OCI-LY1 (cell line): ENCODE measurements at regions not wholly inside any gene's neighbourhood (a gene's known extent, or its start where the extent isn't known, plus 50 kb on each side); places are given as distances from the start of the nearest gene placed in this dataset.

ENCODE experiments used
- H2AFZ ChIP-seq: fragments of 200-600 bp; sonication (generic), shearing (Covaris generic); 2 replicates; pipeline ENCODE4 v1.6.0; 2014; ENCODE audit warnings: antibody characterized with exemption, mild to moderate bottlenecking, low read length
- H3F3A ChIP-seq: fragments of 200-600 bp; sonication (generic), shearing (Covaris generic); 2 replicates; pipeline ENCODE4 v1.6.0; 2014; ENCODE audit warnings: mild to moderate bottlenecking, antibody characterized with exemption, low read length, moderate library complexity; ENCODE audit not compliant: insufficient read depth
- H3K27ac ChIP-seq: fragments of 200-600 bp; sonication (generic); 2 replicates; pipeline ENCODE4 v1.5.1; 2014; ENCODE audit warnings: low read length, mixed run types, mild to moderate bottlenecking, low read depth; ENCODE audit not compliant: poor library complexity, severe bottlenecking
- H3K27me3 ChIP-seq: fragments of 200-600 bp; sonication (generic); 2 replicates; pipeline ENCODE4 v1.6.0; 2014; ENCODE audit warnings: antibody characterized with exemption, mild to moderate bottlenecking, low read length, moderate library complexity; ENCODE audit not compliant: insufficient read depth
- H3K36me3 ChIP-seq: fragments of 200-600 bp; sonication (generic); 2 replicates; pipeline ENCODE4 v1.6.1; 2014; ENCODE audit warnings: mild to moderate bottlenecking, antibody characterized with exemption, low read length, moderate library complexity, mixed read lengths; ENCODE audit not compliant: insufficient read depth
- H3K4me1 ChIP-seq: fragments of 200-600 bp; sonication (generic); 2 replicates; pipeline ENCODE4 v1.5.1; 2014; ENCODE audit warnings: mild to moderate bottlenecking, low read length, moderate library complexity; ENCODE audit not compliant: insufficient read depth, severe bottlenecking
- H3K4me2 ChIP-seq: fragments of 200-600 bp; sonication (generic), shearing (Covaris generic); 2 replicates; pipeline ENCODE4 v1.6.1; 2014; ENCODE audit warnings: low read length
- H3K4me3 ChIP-seq: fragments of 200-600 bp; sonication (generic); 2 replicates; pipeline ENCODE4 v1.5.1; 2014; ENCODE audit warnings: low read length, low read depth, mild to moderate bottlenecking, mixed read lengths; ENCODE audit not compliant: poor library complexity, severe bottlenecking
- H3K79me2 ChIP-seq: fragments of 200-600 bp; shearing (Covaris generic); 2 replicates; pipeline ENCODE4 v1.6.1; 2016; ENCODE audit warnings: mixed run types, low read length, mixed read lengths; ENCODE audit not compliant: insufficient read depth
- H3K9ac ChIP-seq: fragments of 200-600 bp; sonication (generic), shearing (Covaris generic); 2 replicates; pipeline ENCODE4 v1.6.1; 2014; ENCODE audit warnings: mild to moderate bottlenecking, low read length, mixed read lengths
- H3K9me2 ChIP-seq: fragments of 200-600 bp; sonication (generic), shearing (Covaris generic); 2 replicates; pipeline ENCODE4 v1.6.1; 2014; ENCODE audit warnings: low read depth, mild to moderate bottlenecking, low read length, mixed read lengths
- H3K9me3 ChIP-seq: fragments of 200-600 bp; shearing (Covaris generic); 2 replicates; pipeline ENCODE4 v1.6.1; 2014; ENCODE audit warnings: low read length, mixed read lengths
- H4K20me1 ChIP-seq: fragments of 200-600 bp; sonication (generic), shearing (Covaris generic); 2 replicates; pipeline ENCODE4 v1.6.0; 2016; ENCODE audit warnings: mild to moderate bottlenecking, low read length; ENCODE audit not compliant: insufficient read depth
- EZH2 ChIP-seq: fragments of 200-600 bp; sonication (generic), shearing (Covaris generic); IDR thresholded peaks from 2 replicates; pipeline ENCODE4 v1.8.0; 2017; ENCODE audit warnings: borderline replicate concordance, mixed run types, mild to moderate bottlenecking, antibody characterized with exemption, low read length, moderate library complexity, mixed read lengths
- TF ChIP-seq, protein P1 (sequence below): fragments of 200-600 bp; sonication (generic), shearing (Covaris generic); IDR thresholded peaks from 2 replicates; pipeline ENCODE4 v1.5.1; 2017; ENCODE audit warnings: mild to moderate bottlenecking, antibody characterized with exemption, low read length, moderate library complexity, mixed read lengths

DNA sequence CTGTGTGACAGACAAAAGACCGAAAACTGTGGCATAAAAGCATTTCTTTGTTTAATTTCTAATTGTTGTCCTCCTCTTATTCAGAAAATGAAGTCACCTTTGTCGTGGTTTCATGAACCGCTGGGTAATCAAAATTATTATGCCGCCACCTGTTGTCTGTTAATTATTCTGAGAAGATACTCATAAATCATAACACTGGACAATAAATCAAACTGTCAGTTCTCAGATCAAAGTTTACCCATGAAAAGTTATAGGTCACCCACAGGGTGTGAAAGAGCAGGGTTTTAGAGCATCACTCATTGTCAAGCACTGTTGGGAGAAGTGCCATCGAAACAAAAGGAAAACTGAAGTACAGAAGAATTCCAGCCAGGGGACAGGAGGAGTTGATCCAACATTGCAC, 474.3 kb downstream of the NR2F2 start:
- Histone ChIP-seq H3K9me3 (no peaks in the 10 kb centered on the region), H4K20me1 (no peaks in the 10 kb centered on the region), H3K36me3 (no peaks in the 10 kb centered on the region), H3K4me1 (no peaks in the 10 kb centered on the region), H3K79me2 (no peaks in the 10 kb centered on the region), H3K4me2 (no peak overlapping the region), H3K27me3 (no peaks in the 10 kb centered on the region), H2AFZ (no peak overlapping the region), H3K9me2 (no peaks in the 10 kb centered on the region), H3K9ac (no peak overlapping the region), H3K27ac (no peak overlapping the region), H3F3A (no peaks in the 10 kb centered on the region), H3K4me3 (no peak overlapping the region)
- no peak for TF ChIP-seq EZH2
- TF ChIP-seq, protein P1, sequence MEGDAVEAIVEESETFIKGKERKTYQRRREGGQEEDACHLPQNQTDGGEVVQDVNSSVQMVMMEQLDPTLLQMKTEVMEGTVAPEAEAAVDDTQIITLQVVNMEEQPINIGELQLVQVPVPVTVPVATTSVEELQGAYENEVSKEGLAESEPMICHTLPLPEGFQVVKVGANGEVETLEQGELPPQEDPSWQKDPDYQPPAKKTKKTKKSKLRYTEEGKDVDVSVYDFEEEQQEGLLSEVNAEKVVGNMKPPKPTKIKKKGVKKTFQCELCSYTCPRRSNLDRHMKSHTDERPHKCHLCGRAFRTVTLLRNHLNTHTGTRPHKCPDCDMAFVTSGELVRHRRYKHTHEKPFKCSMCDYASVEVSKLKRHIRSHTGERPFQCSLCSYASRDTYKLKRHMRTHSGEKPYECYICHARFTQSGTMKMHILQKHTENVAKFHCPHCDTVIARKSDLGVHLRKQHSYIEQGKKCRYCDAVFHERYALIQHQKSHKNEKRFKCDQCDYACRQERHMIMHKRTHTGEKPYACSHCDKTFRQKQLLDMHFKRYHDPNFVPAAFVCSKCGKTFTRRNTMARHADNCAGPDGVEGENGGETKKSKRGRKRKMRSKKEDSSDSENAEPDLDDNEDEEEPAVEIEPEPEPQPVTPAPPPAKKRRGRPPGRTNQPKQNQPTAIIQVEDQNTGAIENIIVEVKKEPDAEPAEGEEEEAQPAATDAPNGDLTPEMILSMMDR, result no peak

DNA sequence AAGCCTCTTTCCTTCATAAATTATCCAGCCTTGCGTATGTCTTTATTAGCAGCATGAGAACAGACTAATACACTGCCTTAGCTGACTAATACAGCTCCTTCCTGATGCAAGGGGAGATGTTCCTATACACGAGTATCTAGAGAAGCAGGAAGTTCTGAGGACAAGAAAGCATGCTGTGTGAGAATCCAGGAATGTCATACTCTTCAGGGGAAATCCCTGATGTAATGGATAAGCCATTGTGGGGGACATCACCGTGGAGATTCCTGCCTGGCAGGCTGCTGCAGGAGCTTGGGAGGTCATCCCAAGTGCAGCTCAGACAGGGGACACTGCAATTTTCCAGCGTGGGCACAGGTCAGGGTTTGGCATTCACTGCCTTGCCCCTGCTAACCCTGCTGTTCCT, 476.9 kb downstream of the NR2F2 start:
- Histone ChIP-seq H3K4me1 (no peaks in the 10 kb centered on the region), H3K9me2 (no peaks in the 10 kb centered on the region), H3F3A (no peaks in the 10 kb centered on the region), H3K9me3 (no peaks in the 10 kb centered on the region), H3K27ac (no peak overlapping the region), H3K79me2 (no peaks in the 10 kb centered on the region), H4K20me1 (no peaks in the 10 kb centered on the region), H3K27me3 (no peaks in the 10 kb centered on the region), H3K9ac (no peak overlapping the region), H3K36me3 (no peaks in the 10 kb centered on the region), H3K4me2 (no peak overlapping the region), H3K4me3 (no peak overlapping the region), H2AFZ (no peak overlapping the region)
- TF ChIP-seq, protein P1, result no peak
- TF ChIP-seq EZH2, result no peak

DNA sequence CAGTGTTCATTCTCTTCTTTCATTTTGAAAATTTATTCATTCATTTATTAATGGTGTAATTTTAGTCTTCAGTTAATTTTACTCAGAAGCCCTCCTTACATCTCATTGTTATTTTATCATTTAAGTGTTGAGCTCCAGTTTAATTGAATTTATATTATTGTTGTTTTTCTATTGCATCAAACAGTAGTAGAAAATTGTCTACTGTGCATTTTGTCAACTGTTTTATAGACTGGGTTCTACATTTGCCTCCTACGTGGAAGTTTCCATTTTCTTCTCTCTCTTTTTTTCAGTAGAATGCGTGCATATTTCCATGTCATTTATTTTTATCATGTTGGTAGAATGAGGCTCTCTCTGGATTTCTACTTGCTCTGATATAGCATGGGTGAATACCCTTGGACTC, 487.4 kb downstream of the NR2F2 start:
- Histone ChIP-seq H3K9me2 (no peaks in the 10 kb centered on the region), H3K79me2 (no peaks in the 10 kb centered on the region), H4K20me1 (no peaks in the 10 kb centered on the region), H3K27me3 (no peaks in the 10 kb centered on the region), H3F3A (no peaks in the 10 kb centered on the region), H3K4me2 (no peak overlapping the region), H3K9ac (no peak overlapping the region), H3K4me1 (no peaks in the 10 kb centered on the region), H3K36me3 (no peaks in the 10 kb centered on the region), H3K27ac (no peak overlapping the region), H2AFZ (no peak overlapping the region), H3K4me3 (no peak overlapping the region), H3K9me3 (no peaks in the 10 kb centered on the region)
- TF ChIP-seq EZH2, result no peak
- TF ChIP-seq, protein P1, result no peak
